ENCODE measurements at regions not wholly inside any gene's neighbourhood (a gene's known extent, or its start where the extent isn't known, plus 50 kb on each side); places are given as distances from the start of the nearest gene placed in this dataset.

GRCh38 chr10:28905371-28905770 lies 228.1 kb downstream of the BAMBI start:
- TF ChIP-seq EP300 (IDR thresholded peaks at IDR 0.05) (no peak), POLR2A (IDR thresholded peaks at IDR 0.05) (no peak), POLR2AphosphoS5 (IDR thresholded peaks at IDR 0.05) (no peak), CTCF (IDR thresholded peaks at IDR 0.05) (no peak)
- intact Hi-C loops (cut with DNase I; ENCODE audit: low total_unique reads): no loop called here
- 75 to 86% (median 78%) methylated on average over 5 of the region's 5 CpGs for WGBS, 5 donors

GRCh38 chr10:28906011-28906411 lies 228.7 kb downstream of the BAMBI start:
- no peaks in the 10 kb centered on the region for H3K27me3 ChIP-seq
- intact Hi-C loops (cut with DNase I; ENCODE audit: low total_unique reads): no loop called here
- H3K36me3 ChIP-seq: no peaks in the 10 kb centered on the region
- no peaks in the 10 kb centered on the region for H3K9me3 ChIP-seq
- no peak overlapping the region for H3K4me3 ChIP-seq
- 36 to 60% (median 49%) methylated on average over 11 of the region's 11 CpGs for WGBS, 5 donors
- no peak for DNase-seq
- no peak for TF ChIP-seq POLR2AphosphoS5 (IDR thresholded peaks at IDR 0.05)
- TF ChIP-seq POLR2A (IDR thresholded peaks at IDR 0.05): no peak
- TF ChIP-seq CTCF (IDR thresholded peaks at IDR 0.05): no peak
- no peak for TF ChIP-seq EP300 (IDR thresholded peaks at IDR 0.05)
- no peak overlapping the region for H3K27ac ChIP-seq
- peaks cover 0 to 5% (median 0%) of the 10 kb centered on the region in 4 donors for H3K4me1 ChIP-seq

More at GRCh38 chr10:28905371-28905770, 228.1 kb downstream of the BAMBI start:
- H3K4me1 ChIP-seq: no peaks in the 10 kb centered on the region
- no peak overlapping the region for H3K27ac ChIP-seq
- no peak overlapping the region for H3K4me3 ChIP-seq
- no peaks in the 10 kb centered on the region for H3K27me3 ChIP-seq
- H3K36me3 ChIP-seq: no peaks in the 10 kb centered on the region
- no peaks in the 10 kb centered on the region for H3K9me3 ChIP-seq
- DNase-seq: no peak

GRCh38 chr10:28906415-28906814 lies 229.1 kb downstream of the BAMBI start:
- Histone ChIP-seq H3K27me3 (no peaks in the 10 kb centered on the region), H3K36me3 (no peaks in the 10 kb centered on the region), H3K4me3 (no peak overlapping the region), H3K9me3 (no peaks in the 10 kb centered on the region), H3K27ac (no peak overlapping the region), H3K4me1 (peaks cover 0 to 9% (median 0%) of the 10 kb centered on the region in 4 donors)
- no peak for DNase-seq
- intact Hi-C loops (cut with DNase I; ENCODE audit: low total_unique reads): no loop called here
- WGBS, 5 donors: 47 to 68% (median 55%) methylated on average over 4 of the region's 4 CpGs
- TF ChIP-seq POLR2AphosphoS5 (IDR thresholded peaks at IDR 0.05) (no peak), EP300 (IDR thresholded peaks at IDR 0.05) (no peak), CTCF (IDR thresholded peaks at IDR 0.05) (no peak), POLR2A (IDR thresholded peaks at IDR 0.05) (no peak)

GRCh38 chr10:28906934-28907333 lies 229.6 kb downstream of the BAMBI start:
- intact Hi-C loops (cut with DNase I; ENCODE audit: low total_unique reads): no loop called here
- H3K9me3 ChIP-seq: no peaks in the 10 kb centered on the region
- no peak for TF ChIP-seq POLR2A (IDR thresholded peaks at IDR 0.05)
- no peak for TF ChIP-seq CTCF (IDR thresholded peaks at IDR 0.05)
- TF ChIP-seq POLR2AphosphoS5 (IDR thresholded peaks at IDR 0.05): no peak
- TF ChIP-seq EP300 (IDR thresholded peaks at IDR 0.05): no peak
- no peak overlapping the region for H3K4me3 ChIP-seq
- DNase-seq: no peak
- peaks cover 0 to 10% (median 0%) of the 10 kb centered on the region in 4 donors for H3K4me1 ChIP-seq
- H3K27ac ChIP-seq: no peak overlapping the region
- H3K27me3 ChIP-seq: no peaks in the 10 kb centered on the region
- H3K36me3 ChIP-seq: no peaks in the 10 kb centered on the region
- WGBS, 5 donors: 87 to 95% (median 95%) methylated on average over 3 of the region's 3 CpGs

Data from stomach (tissue), 8 donors.